Stimulated activated CD4-positive, alpha-beta T cell treated with anti-CD3 and anti-CD28 coated beads, Interleukin-12 subunit alpha, Interleukin-12 subunit beta, amount 100 ng/mL, for 4 hours (primary cell): ENCODE measurements at regions not wholly inside any gene's neighbourhood (a gene's known extent, or its start where the extent isn't known, plus 50 kb on each side); places are given as distances from the start of the nearest gene placed in this dataset.
"Not testable (repeated sequence)": the region's sequence is repeated elsewhere in the genome, so short reads cannot be mapped to it uniquely, and the experiment has no call there.

ENCODE experiments used
- DNase-seq: peaks from one replicate; pipeline ENCODE4 v3.0.0-alpha.2; 2020

DNA sequence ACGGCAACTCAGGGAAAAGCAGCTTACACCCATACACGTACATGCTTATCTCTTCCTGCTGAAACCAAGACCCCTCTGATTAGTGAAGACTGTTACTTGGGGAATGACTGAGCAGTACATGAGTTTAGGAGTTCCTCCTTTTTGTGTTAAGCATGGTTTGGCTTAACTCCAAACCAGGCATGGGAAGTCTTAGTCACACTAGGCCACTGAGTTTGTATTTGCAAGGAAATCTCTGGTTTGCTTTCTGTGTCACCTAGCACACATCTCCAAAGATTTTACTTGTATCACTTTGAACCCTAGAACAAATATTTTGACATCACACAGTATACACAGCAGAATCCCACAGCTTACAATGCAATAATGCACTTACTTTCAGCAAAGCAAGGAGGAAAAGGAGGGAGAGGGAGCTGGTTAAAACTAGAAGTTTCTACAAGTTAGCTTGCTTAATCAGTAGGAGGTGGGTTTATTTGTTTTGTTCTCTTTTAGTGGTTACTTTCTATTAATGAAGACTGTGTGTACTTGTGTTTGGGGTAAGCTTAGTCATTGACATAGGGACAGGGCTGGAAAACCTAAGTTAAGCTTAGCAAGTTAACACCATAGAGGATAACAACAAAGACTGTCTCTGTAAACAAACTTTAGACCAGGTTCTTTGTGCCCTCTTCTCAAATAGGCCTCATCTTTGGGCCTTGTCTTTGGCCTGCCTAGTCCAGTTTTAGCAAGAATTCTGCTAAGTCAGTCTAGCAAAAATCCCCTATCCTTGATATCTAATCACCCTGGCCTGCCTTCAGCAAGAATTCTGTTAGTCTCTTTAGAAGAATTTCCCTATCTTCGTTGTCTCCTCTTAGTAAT lies 219.4 kb downstream of the MREG start:
- peak; percentile 2 for DNase-seq

- DNase-seq = no peak
These were observed 221.8 kb downstream of the MREG start for GRCh38 chr2:215791481-215791937.

- no peak for DNase-seq
These were observed 222.6 kb downstream of the MREG start for GRCh38 chr2:215790523-215791421.

DNA sequence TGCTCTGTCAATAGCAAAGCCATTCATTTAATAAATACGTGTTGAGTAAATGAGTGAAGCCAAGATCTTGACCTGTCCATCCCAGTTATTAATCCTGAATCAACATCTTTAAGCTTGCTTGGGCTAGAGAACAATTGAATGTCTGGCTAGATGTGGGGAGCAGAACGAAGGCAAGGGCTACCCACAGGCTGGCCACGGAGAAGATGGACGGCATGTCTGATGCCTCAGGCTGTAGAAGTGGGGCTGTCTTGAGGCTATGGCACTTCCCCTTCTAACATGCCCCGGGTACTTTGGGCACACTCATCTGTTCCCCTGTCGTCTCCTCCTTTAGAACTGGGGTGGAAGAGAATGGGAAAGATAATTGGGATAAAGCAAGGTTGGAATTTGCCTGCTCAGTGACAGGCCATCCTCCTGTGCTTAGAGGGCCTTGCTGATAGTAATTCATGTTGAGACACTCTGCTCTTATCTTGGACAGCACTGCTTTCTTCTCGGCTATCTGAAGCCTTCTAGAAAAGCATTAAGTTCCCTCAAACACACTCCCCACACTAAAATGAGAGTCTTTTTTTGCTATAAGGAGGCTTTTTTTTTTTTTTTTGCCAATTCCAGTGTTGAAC lies 225.7 kb downstream of the MREG start:
- DNase-seq = no peak

GRCh38 chr2:215787025-215787424 lies 226.3 kb downstream of the MREG start:
- DNase-seq = no peak

GRCh38 chr2:215784371-215784783 lies 229.0 kb downstream of the MREG start:
- DNase-seq = no peak

DNA sequence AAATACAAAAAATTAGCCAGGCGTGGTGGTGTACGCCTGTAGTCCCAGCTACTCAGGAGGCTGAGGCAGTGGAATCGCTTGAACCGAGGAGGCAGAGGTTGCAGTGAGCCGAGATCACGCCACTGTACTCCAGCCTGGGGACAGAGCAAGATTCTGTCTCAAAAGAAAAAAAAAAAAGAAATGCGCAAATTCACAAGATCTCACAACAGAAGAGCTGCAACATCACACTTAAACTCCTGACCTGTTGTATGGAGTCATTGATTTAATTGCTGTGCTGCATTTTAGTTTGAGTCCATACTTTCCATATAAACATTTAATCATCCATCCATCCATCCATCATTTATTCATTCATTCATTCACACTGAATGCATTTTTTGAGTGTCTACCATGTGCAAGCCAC lies 229.7 kb downstream of the MREG start:
- not testable (repeated sequence) for DNase-seq

- DNase-seq = no peak
These were observed 230.4 kb downstream of the MREG start for GRCh38 chr2:215782965-215783364.

- no peak for DNase-seq
These were observed 231.1 kb downstream of the MREG start for GRCh38 chr2:215782295-215782694.

DNA sequence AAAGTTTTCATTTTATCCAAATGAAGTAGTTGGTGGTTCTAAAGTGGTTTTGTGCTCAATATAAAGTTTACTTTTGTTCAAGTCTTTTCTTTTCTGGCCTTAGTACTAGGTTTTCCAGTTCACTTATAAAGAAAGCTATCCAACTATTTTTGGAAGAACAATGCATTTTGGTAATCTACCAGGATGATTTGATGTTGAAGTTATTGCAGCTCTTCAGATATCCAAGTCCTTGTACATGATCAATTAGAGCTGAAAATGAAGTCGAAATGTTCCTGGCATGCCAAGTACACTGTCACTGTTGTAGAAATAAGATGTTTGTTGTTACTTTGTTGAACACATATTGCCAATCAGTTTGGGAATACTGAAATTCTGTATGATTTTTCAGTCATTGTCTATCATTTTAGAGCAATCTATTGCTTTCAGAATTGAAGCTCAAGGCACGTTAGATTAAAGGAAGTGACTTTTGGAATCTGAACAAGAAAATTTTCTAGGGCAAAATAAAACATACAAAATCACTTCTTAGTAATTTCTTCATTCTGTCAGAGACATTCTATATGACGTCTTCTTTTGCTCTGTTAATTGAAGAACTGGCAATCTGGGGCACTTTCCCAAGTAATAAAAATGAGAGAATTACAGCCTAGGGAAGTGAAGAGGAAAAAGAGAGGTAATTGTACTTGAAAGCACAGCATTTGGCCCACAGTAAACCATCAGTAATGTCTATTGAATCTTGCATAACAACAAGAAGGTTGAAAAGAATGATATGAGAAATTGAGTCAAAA lies 232.3 kb downstream of the MREG start:
- DNase-seq = no peak

DNA sequence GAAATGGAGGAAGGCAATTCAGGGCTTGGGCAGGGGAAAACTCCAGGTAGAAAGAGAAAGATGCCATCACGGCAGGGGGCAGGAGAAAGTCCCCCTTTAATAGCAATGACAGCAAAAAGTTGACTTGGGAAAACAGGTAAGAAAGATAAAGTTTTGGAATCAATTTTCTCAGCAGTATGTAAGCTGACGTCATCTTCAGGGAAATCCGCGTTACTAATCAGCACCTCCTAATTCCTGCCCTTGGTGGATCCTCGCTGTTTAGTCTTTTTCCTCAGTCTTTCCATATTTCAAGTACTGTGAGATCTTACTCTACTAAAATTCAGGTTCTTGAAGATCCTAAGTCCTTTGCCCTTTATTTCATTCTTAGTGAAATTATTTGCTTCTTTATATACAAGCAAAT lies 233.0 kb downstream of the MREG start:
- no peak for DNase-seq

DNA sequence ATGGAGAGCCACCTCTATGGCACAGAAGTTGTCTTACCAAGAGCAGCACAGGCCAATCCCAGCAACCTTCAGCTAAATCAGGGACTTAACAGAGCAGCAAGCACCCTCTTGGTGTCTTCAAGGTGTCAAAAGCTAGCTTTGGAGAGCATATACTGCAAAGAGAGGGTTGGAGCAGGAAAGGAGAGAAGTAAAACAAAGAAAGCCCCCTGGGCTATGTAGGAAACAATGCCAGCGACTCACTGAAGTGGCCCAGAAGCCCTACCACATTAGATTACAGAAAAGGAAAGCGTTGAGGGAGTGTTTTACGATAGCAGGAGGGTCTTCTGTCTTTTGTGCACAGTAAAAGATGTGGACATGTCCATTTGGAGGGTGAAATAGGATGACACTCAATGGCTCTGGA lies 233.4 kb downstream of the MREG start:
- DNase-seq = no peak

DNA sequence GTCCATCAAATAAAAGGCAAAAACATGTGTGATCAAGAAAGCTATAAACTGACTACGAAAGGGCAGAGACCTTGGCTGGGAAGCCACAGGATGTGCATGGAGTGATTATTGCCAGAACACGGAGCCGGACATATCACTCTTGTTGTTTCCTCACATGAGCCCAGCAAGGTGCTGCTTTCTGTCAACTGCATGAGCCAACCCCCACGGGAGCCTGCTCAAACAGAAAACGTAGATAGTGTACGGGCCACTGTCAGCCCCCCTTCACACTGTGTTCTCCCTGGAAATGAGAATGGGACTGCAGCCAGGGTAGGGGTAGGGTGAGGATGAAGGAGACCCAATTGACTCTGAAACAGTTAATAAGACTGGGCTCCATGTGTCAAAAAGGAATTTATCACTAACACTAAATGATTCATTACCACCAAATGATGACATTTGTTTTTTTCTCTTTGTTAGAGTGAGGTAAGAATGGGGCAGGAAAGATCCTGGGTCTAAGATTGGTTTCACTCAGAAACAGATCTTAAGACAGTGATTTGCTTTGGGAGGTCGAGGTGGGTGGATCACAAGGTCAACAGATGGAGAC lies 235.8 kb downstream of the MREG start:
- no peak for DNase-seq

DNA sequence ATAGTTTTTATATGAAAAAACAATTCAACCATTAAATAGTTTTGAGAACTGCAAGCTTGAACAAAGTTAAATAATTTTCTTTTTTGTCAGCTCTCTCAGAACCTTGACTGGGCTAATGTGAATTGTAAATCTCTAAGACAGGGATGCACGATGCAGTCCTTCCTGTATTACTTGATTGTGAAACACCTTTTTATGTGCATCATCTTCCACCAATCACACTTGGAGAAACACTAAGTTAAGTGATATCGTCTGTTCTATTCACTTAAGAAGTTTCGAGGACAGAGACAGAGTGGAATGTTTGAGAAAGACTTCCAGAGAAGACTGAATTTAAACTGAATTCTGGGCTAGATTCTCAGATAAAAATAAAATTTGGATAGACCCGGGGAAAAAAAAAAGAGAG lies 238.2 kb downstream of the MREG start:
- DNase-seq = no peak

DNA sequence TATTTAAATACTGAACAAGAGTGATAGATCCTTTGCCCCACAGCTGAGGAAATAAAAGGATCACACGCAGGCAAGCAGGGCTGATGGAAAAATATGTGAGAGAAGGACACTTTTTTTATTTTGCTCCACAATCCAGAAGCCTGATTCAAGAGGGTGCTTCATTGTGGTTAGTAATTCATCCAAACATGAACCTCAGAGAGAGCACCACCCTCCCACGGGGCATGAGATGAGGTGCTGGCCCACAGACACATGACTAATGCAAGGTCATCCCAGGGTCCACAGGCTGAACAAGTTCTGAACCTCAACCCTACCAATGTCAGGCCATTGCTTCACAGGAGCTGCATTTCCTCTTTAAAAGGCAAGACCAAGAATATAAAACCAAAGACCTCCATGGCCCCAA lies 239.6 kb downstream of the MREG start:
- no peak for DNase-seq

- no peak for DNase-seq
These were observed 240.5 kb downstream of the MREG start for GRCh38 chr2:215772634-215773563.

- DNase-seq = no peak
These were observed 241.3 kb downstream of the MREG start for GRCh38 chr2:215772003-215772402.

DNA sequence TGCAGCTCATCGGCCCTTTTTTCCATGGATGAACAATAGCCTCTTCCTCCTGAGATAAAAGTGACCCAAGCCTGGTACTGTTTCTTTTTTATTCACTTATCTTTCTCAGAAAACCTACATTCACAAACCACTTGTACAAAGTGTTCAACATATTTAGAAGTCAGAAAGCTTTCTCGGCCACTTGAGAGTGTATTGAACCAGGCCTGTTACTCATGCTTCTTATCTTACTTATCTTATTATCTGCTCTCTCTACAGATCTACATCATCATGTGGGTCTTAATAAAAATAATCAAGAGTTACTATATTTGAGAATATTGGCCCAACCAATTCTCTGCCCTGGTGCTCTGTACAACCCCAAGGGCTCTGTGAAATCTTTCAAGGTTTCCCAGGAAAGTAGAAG lies 242.1 kb downstream of the MREG start:
- no peak for DNase-seq

DNA sequence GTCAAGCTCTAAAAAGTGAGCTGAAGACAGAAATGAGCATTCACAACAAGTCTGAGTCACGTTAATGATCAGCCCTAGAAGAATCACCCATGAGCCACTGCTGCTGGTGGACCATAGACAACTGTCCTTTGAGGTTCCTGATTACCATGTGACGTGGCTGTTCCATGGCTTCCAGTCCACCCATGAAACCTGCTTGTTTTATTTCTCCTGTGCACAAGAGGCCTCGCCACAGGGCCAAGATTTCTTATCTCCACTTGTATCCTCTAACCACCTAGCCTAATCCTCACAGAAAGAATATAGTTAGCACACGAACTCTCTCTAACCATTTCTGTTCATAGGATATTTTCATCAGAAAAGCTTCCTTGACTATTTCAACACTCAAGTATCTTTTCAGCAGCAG lies 242.7 kb downstream of the MREG start:
- DNase-seq = no peak

- DNase-seq = no peak
These were observed 244.1 kb downstream of the MREG start for GRCh38 chr2:215769246-215769645.

DNA sequence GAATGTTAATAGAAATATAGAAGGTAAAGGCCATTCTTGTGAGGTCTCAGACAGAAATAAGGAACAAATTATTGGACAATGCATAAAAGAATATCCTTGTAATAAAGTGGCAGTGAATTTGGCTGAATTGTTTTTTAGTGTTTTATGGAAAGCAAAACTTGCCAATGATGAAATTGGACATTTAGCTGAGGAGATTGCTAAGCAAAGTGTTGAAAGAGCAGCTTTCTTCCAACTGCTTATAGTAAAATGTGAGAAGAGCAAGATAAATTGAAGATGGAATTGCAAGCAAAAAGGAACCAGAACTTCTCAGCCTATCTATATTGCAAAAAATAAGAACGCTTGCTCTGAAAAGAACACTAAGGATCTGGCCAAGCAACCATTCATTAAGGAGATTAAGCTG lies 245.7 kb downstream of the MREG start:
- DNase-seq = no peak
